K562 (cell line): ENCODE measurements at regions not wholly inside any gene's neighbourhood (a gene's known extent, or its start where the extent isn't known, plus 50 kb on each side); places are given as distances from the start of the nearest gene placed in this dataset.

Source experiments
- ARID1B ChIP-seq: fragments of 450-650 bp; IDR thresholded peaks from 2 replicates; pipeline ENCODE4 v1.6.1; 2016; ENCODE audit warnings: antibody characterized with exemption, mild to moderate bottlenecking, inconsistent platforms
- CHAMP1 ChIP-seq: fragments of 450-650 bp; IDR thresholded peaks from 2 replicates; pipeline ENCODE4 v1.6.1; 2016; ENCODE audit warnings: mild to moderate bottlenecking
- DIDO1 ChIP-seq: fragments of 450-650 bp; IDR thresholded peaks from 2 replicates; pipeline ENCODE4 v1.6.1; 2016; ENCODE audit warnings: low read depth, missing biosample characterization, missing genetic modification characterization
- DMBX1 ChIP-seq: fragments of 250-450 bp; sonication (Bioruptor Pico); IDR thresholded peaks from 2 replicates; pipeline ENCODE4 v1.8.0; 2022; ENCODE audit warnings: inconsistent platforms, mild to moderate bottlenecking, moderate library complexity, borderline replicate concordance
- HIVEP1 ChIP-seq: fragments of 250-450 bp; sonication (Bioruptor Pico); IDR thresholded peaks from 2 replicates; pipeline ENCODE4 v1.4.0; 2020; ENCODE audit warnings: mild to moderate bottlenecking
- NFIC ChIP-seq: fragments of 450-650 bp; IDR thresholded peaks from 2 replicates; pipeline ENCODE4 v1.6.1; 2017; ENCODE audit warnings: mild to moderate bottlenecking, inconsistent platforms
- RNF2 ChIP-seq: sonication (generic); IDR thresholded peaks from 2 replicates; pipeline ENCODE4 v1.6.1; 2016
- SUPT5H ChIP-seq: fragments of 450-650 bp; IDR thresholded peaks from 2 replicates; pipeline ENCODE4 v1.6.1; 2016
- ZC3H11A ChIP-seq: IDR thresholded peaks from 2 replicates; pipeline ENCODE4 v1.6.1; 2012; ENCODE audit warnings: low read depth, low read length, improper control_type of control experiment
- ZNF316 ChIP-seq: fragments of 450-650 bp; IDR thresholded peaks from 2 replicates; pipeline ENCODE4 v1.6.1; 2016
- ZNF561 ChIP-seq: fragments of 450-650 bp; formaldehyde crosslinking; conservative IDR thresholded peaks from 2 replicates; pipeline ENCODE4 v1.4.0; 2020; ENCODE audit warnings: mild to moderate bottlenecking, moderate library complexity
- ZNF780A ChIP-seq: fragments of 250-450 bp; sonication (Bioruptor Pico); IDR thresholded peaks from 2 replicates; pipeline ENCODE4 v1.5.0; 2021; ENCODE audit warnings: mild to moderate bottlenecking
- ZSCAN29 ChIP-seq: fragments of 450-650 bp; IDR thresholded peaks from 2 replicates; pipeline ENCODE4 v1.6.1; 2017
- TF ChIP-seq, protein P1 (sequence below): fragments of 450-650 bp; IDR thresholded peaks from 2 replicates; pipeline ENCODE4 v1.6.1; 2016; ENCODE audit warnings: mild to moderate bottlenecking, moderate library complexity
- TF ChIP-seq, protein P2 (sequence below): fragments of 250-450 bp; sonication (Bioruptor Pico); IDR thresholded peaks from 2 replicates; pipeline ENCODE4 v1.8.0; 2022; ENCODE audit warnings: moderate library complexity, mild to moderate bottlenecking, inconsistent platforms

- TF ChIP-seq, protein P1, sequence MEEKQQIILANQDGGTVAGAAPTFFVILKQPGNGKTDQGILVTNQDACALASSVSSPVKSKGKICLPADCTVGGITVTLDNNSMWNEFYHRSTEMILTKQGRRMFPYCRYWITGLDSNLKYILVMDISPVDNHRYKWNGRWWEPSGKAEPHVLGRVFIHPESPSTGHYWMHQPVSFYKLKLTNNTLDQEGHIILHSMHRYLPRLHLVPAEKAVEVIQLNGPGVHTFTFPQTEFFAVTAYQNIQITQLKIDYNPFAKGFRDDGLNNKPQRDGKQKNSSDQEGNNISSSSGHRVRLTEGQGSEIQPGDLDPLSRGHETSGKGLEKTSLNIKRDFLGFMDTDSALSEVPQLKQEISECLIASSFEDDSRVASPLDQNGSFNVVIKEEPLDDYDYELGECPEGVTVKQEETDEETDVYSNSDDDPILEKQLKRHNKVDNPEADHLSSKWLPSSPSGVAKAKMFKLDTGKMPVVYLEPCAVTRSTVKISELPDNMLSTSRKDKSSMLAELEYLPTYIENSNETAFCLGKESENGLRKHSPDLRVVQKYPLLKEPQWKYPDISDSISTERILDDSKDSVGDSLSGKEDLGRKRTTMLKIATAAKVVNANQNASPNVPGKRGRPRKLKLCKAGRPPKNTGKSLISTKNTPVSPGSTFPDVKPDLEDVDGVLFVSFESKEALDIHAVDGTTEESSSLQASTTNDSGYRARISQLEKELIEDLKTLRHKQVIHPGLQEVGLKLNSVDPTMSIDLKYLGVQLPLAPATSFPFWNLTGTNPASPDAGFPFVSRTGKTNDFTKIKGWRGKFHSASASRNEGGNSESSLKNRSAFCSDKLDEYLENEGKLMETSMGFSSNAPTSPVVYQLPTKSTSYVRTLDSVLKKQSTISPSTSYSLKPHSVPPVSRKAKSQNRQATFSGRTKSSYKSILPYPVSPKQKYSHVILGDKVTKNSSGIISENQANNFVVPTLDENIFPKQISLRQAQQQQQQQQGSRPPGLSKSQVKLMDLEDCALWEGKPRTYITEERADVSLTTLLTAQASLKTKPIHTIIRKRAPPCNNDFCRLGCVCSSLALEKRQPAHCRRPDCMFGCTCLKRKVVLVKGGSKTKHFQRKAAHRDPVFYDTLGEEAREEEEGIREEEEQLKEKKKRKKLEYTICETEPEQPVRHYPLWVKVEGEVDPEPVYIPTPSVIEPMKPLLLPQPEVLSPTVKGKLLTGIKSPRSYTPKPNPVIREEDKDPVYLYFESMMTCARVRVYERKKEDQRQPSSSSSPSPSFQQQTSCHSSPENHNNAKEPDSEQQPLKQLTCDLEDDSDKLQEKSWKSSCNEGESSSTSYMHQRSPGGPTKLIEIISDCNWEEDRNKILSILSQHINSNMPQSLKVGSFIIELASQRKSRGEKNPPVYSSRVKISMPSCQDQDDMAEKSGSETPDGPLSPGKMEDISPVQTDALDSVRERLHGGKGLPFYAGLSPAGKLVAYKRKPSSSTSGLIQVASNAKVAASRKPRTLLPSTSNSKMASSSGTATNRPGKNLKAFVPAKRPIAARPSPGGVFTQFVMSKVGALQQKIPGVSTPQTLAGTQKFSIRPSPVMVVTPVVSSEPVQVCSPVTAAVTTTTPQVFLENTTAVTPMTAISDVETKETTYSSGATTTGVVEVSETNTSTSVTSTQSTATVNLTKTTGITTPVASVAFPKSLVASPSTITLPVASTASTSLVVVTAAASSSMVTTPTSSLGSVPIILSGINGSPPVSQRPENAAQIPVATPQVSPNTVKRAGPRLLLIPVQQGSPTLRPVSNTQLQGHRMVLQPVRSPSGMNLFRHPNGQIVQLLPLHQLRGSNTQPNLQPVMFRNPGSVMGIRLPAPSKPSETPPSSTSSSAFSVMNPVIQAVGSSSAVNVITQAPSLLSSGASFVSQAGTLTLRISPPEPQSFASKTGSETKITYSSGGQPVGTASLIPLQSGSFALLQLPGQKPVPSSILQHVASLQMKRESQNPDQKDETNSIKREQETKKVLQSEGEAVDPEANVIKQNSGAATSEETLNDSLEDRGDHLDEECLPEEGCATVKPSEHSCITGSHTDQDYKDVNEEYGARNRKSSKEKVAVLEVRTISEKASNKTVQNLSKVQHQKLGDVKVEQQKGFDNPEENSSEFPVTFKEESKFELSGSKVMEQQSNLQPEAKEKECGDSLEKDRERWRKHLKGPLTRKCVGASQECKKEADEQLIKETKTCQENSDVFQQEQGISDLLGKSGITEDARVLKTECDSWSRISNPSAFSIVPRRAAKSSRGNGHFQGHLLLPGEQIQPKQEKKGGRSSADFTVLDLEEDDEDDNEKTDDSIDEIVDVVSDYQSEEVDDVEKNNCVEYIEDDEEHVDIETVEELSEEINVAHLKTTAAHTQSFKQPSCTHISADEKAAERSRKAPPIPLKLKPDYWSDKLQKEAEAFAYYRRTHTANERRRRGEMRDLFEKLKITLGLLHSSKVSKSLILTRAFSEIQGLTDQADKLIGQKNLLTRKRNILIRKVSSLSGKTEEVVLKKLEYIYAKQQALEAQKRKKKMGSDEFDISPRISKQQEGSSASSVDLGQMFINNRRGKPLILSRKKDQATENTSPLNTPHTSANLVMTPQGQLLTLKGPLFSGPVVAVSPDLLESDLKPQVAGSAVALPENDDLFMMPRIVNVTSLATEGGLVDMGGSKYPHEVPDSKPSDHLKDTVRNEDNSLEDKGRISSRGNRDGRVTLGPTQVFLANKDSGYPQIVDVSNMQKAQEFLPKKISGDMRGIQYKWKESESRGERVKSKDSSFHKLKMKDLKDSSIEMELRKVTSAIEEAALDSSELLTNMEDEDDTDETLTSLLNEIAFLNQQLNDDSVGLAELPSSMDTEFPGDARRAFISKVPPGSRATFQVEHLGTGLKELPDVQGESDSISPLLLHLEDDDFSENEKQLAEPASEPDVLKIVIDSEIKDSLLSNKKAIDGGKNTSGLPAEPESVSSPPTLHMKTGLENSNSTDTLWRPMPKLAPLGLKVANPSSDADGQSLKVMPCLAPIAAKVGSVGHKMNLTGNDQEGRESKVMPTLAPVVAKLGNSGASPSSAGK: no peak
- TF ChIP-seq ARID1B: peak; percentile 53; the same call in 1 of the 2 replicates
- no peak for TF ChIP-seq HIVEP1 (CRISPR knock-in tag)
- TF ChIP-seq DMBX1: no peak
- peak; percentile 55; the same call in 1 of the 2 replicates for TF ChIP-seq SUPT5H
- no peak for TF ChIP-seq DIDO1 (tag)
- TF ChIP-seq, protein P2, sequence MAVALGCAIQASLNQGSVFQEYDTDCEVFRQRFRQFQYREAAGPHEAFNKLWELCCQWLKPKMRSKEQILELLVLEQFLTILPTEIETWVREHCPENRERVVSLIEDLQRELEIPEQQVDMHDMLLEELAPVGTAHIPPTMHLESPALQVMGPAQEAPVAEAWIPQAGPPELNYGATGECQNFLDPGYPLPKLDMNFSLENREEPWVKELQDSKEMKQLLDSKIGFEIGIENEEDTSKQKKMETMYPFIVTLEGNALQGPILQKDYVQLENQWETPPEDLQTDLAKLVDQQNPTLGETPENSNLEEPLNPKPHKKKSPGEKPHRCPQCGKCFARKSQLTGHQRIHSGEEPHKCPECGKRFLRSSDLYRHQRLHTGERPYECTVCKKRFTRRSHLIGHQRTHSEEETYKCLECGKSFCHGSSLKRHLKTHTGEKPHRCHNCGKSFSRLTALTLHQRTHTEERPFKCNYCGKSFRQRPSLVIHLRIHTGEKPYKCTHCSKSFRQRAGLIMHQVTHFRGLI (CRISPR knock-in tag): no peak
- TF ChIP-seq RNF2: no peak
- TF ChIP-seq ZNF561 (CRISPR knock-in tag): no peak
- TF ChIP-seq ZSCAN29: no peak
- TF ChIP-seq CHAMP1: peak; percentile 74; the same call in 1 of the 2 replicates
- TF ChIP-seq ZNF316: no peak
- no peak for TF ChIP-seq ZNF780A
- no peak for TF ChIP-seq ZC3H11A
- TF ChIP-seq NFIC: 0 out of 2 replicates have a peak, but pooled peaks have one; percentile 19
Observed at GRCh38 chr14:30296931-30297405, 262.0 kb upstream of the G2E3 start (continued).
